OCI-LY1 (cell line): ENCODE measurements at regions not wholly inside any gene's neighbourhood (a gene's known extent, or its start where the extent isn't known, plus 50 kb on each side); places are given as distances from the start of the nearest gene placed in this dataset.

Source experiments
- H2AFZ ChIP-seq: fragments of 200-600 bp; sonication (generic), shearing (Covaris generic); 2 replicates; pipeline ENCODE4 v1.6.0; 2014; ENCODE audit warnings: antibody characterized with exemption, mild to moderate bottlenecking, low read length
- H3F3A ChIP-seq: fragments of 200-600 bp; sonication (generic), shearing (Covaris generic); 2 replicates; pipeline ENCODE4 v1.6.0; 2014; ENCODE audit warnings: mild to moderate bottlenecking, antibody characterized with exemption, low read length, moderate library complexity; ENCODE audit not compliant: insufficient read depth
- H3K27ac ChIP-seq: fragments of 200-600 bp; sonication (generic); 2 replicates; pipeline ENCODE4 v1.5.1; 2014; ENCODE audit warnings: low read length, mixed run types, mild to moderate bottlenecking, low read depth; ENCODE audit not compliant: poor library complexity, severe bottlenecking
- H3K27me3 ChIP-seq: fragments of 200-600 bp; sonication (generic); 2 replicates; pipeline ENCODE4 v1.6.0; 2014; ENCODE audit warnings: antibody characterized with exemption, mild to moderate bottlenecking, low read length, moderate library complexity; ENCODE audit not compliant: insufficient read depth
- H3K36me3 ChIP-seq: fragments of 200-600 bp; sonication (generic); 2 replicates; pipeline ENCODE4 v1.6.1; 2014; ENCODE audit warnings: mild to moderate bottlenecking, antibody characterized with exemption, low read length, moderate library complexity, mixed read lengths; ENCODE audit not compliant: insufficient read depth
- H3K4me1 ChIP-seq: fragments of 200-600 bp; sonication (generic); 2 replicates; pipeline ENCODE4 v1.5.1; 2014; ENCODE audit warnings: mild to moderate bottlenecking, low read length, moderate library complexity; ENCODE audit not compliant: insufficient read depth, severe bottlenecking
- H3K4me2 ChIP-seq: fragments of 200-600 bp; sonication (generic), shearing (Covaris generic); 2 replicates; pipeline ENCODE4 v1.6.1; 2014; ENCODE audit warnings: low read length
- H3K4me3 ChIP-seq: fragments of 200-600 bp; sonication (generic); 2 replicates; pipeline ENCODE4 v1.5.1; 2014; ENCODE audit warnings: low read length, low read depth, mild to moderate bottlenecking, mixed read lengths; ENCODE audit not compliant: poor library complexity, severe bottlenecking
- H3K79me2 ChIP-seq: fragments of 200-600 bp; shearing (Covaris generic); 2 replicates; pipeline ENCODE4 v1.6.1; 2016; ENCODE audit warnings: mixed run types, low read length, mixed read lengths; ENCODE audit not compliant: insufficient read depth
- H3K9ac ChIP-seq: fragments of 200-600 bp; sonication (generic), shearing (Covaris generic); 2 replicates; pipeline ENCODE4 v1.6.1; 2014; ENCODE audit warnings: mild to moderate bottlenecking, low read length, mixed read lengths
- H3K9me2 ChIP-seq: fragments of 200-600 bp; sonication (generic), shearing (Covaris generic); 2 replicates; pipeline ENCODE4 v1.6.1; 2014; ENCODE audit warnings: low read depth, mild to moderate bottlenecking, low read length, mixed read lengths
- H3K9me3 ChIP-seq: fragments of 200-600 bp; shearing (Covaris generic); 2 replicates; pipeline ENCODE4 v1.6.1; 2014; ENCODE audit warnings: low read length, mixed read lengths
- H4K20me1 ChIP-seq: fragments of 200-600 bp; sonication (generic), shearing (Covaris generic); 2 replicates; pipeline ENCODE4 v1.6.0; 2016; ENCODE audit warnings: mild to moderate bottlenecking, low read length; ENCODE audit not compliant: insufficient read depth
- CTCF ChIP-seq: fragments of 200-600 bp; sonication (generic), shearing (Covaris generic); IDR thresholded peaks from 2 replicates; pipeline ENCODE4 v1.5.1; 2017; ENCODE audit warnings: mild to moderate bottlenecking, antibody characterized with exemption, low read length, moderate library complexity, mixed read lengths
- EZH2 ChIP-seq: fragments of 200-600 bp; sonication (generic), shearing (Covaris generic); IDR thresholded peaks from 2 replicates; pipeline ENCODE4 v1.8.0; 2017; ENCODE audit warnings: borderline replicate concordance, mixed run types, mild to moderate bottlenecking, antibody characterized with exemption, low read length, moderate library complexity, mixed read lengths

DNA sequence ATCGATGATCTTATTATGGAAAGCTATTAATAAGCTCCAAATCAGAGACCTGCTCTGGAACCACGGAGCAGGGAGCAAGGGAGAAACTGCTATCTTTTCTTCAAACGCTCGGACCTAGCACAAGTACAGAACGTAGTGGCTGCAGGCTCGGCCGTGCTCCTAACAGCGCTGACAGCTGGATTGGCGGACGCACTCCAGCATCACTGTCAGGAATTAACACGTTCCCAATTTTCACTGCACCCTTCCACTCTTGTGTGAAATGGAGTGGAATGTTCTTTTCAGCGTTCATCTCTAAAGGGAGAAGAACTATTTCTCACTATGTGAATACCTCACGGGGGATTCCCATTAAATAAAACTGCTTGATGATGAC, 106.9 kb downstream of the ZNF281 start:
- peak overlapping the region; percentile 59 for H3K4me3 ChIP-seq
- no peaks in the 10 kb centered on the region for H4K20me1 ChIP-seq
- H3K4me1 ChIP-seq, result peaks cover 21% of the 10 kb centered on the region
- no peaks in the 10 kb centered on the region for H3K79me2 ChIP-seq
- H3K9ac ChIP-seq, result peak overlapping the region; percentile 12; the same call in 1 of the 2 replicates
- H3K27ac ChIP-seq, result no peak overlapping the region
- no peaks in the 10 kb centered on the region for H3K36me3 ChIP-seq
- TF ChIP-seq CTCF, result no peak
- no peak for TF ChIP-seq EZH2
- no peaks in the 10 kb centered on the region for H3K9me2 ChIP-seq
- H3K4me2 ChIP-seq, result peak overlapping the region; percentile 82
- no peaks in the 10 kb centered on the region for H3F3A ChIP-seq
- peaks cover 5% of the 10 kb centered on the region for H3K27me3 ChIP-seq
- H2AFZ ChIP-seq, result no peak overlapping the region
- no peaks in the 10 kb centered on the region for H3K9me3 ChIP-seq

- H3K4me3 ChIP-seq, result peak overlapping the region; percentile 59
- peak overlapping the region; percentile 12; the same call in 1 of the 2 replicates for H3K9ac ChIP-seq
- no peaks in the 10 kb centered on the region for H3F3A ChIP-seq
- no peak overlapping the region for H3K27ac ChIP-seq
- no peaks in the 10 kb centered on the region for H3K36me3 ChIP-seq
- no peaks in the 10 kb centered on the region for H3K9me3 ChIP-seq
- H4K20me1 ChIP-seq, result no peaks in the 10 kb centered on the region
- no peaks in the 10 kb centered on the region for H3K79me2 ChIP-seq
- peaks cover 20% of the 10 kb centered on the region for H3K4me1 ChIP-seq
- peak overlapping the region; percentile 82 for H3K4me2 ChIP-seq
- H3K27me3 ChIP-seq, result peaks cover 5% of the 10 kb centered on the region
- H2AFZ ChIP-seq, result 0 out of 2 replicates have a peak overlapping the region, but pooled peaks have one; percentile 54
- TF ChIP-seq CTCF (no peak), EZH2 (no peak)
- no peaks in the 10 kb centered on the region for H3K9me2 ChIP-seq
These were observed 107.5 kb downstream of the ZNF281 start for GRCh38 chr1:200302192-200302920.

GRCh38 chr1:200301152-200301551, 108.7 kb downstream of the ZNF281 start:
- no peaks in the 10 kb centered on the region for H3K9me2 ChIP-seq
- no peak overlapping the region for H3K27ac ChIP-seq
- H2AFZ ChIP-seq, result no peak overlapping the region
- TF ChIP-seq CTCF (no peak), EZH2 (no peak)
- H3K27me3 ChIP-seq, result peaks cover 5% of the 10 kb centered on the region
- H3K36me3 ChIP-seq, result no peaks in the 10 kb centered on the region
- H3K79me2 ChIP-seq, result no peaks in the 10 kb centered on the region
- no peak overlapping the region for H3K9ac ChIP-seq
- H3F3A ChIP-seq, result no peaks in the 10 kb centered on the region
- no peak overlapping the region for H3K4me2 ChIP-seq
- H4K20me1 ChIP-seq, result no peaks in the 10 kb centered on the region
- peaks cover 14% of the 10 kb centered on the region for H3K4me1 ChIP-seq
- no peak overlapping the region for H3K4me3 ChIP-seq
- no peaks in the 10 kb centered on the region for H3K9me3 ChIP-seq
